Choroid plexus epithelial cell (primary cell): ENCODE measurements at regions not wholly inside any gene's neighbourhood (a gene's known extent, or its start where the extent isn't known, plus 50 kb on each side); places are given as distances from the start of the nearest gene placed in this dataset.

Source experiments
- DNase-seq: peaks from one replicate; pipeline ENCODE4 v3.0.0-alpha.2; 2010; ENCODE audit warnings: low read depth
- H3K4me3 ChIP-seq: 2 replicates; pipeline ENCODE4 v1.5.1; 2011; ENCODE audit warnings: low read depth, mild to moderate bottlenecking, control low read depth, low read length, moderate library complexity
- TF ChIP-seq, protein P1 (sequence below): conservative IDR thresholded peaks from 2 replicates; pipeline ENCODE4 v1.5.1; 2011; ENCODE audit warnings: low read depth, mild to moderate bottlenecking, control low read depth, inconsistent platforms, low read length, moderate library complexity

DNA sequence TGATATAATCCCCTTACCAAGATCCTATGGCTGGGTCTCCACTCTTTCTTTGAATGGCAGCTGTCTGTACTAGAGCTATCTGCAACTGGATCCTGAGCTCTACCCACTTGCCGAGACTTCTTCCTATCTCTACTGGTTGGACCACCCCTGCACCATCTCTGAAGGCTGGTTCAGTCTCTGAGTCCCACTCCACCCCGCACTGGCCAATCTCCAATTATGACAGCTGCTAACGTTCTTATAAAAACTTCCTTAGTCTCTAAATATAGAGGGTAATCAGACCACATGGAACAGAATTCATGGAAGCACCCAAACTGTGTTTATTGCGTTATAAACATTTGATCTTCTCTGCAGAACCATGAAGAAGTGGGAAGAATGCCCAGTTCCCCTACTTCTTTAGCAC lies 186.6 kb upstream of the EEA1 start:
- TF ChIP-seq, protein P1, sequence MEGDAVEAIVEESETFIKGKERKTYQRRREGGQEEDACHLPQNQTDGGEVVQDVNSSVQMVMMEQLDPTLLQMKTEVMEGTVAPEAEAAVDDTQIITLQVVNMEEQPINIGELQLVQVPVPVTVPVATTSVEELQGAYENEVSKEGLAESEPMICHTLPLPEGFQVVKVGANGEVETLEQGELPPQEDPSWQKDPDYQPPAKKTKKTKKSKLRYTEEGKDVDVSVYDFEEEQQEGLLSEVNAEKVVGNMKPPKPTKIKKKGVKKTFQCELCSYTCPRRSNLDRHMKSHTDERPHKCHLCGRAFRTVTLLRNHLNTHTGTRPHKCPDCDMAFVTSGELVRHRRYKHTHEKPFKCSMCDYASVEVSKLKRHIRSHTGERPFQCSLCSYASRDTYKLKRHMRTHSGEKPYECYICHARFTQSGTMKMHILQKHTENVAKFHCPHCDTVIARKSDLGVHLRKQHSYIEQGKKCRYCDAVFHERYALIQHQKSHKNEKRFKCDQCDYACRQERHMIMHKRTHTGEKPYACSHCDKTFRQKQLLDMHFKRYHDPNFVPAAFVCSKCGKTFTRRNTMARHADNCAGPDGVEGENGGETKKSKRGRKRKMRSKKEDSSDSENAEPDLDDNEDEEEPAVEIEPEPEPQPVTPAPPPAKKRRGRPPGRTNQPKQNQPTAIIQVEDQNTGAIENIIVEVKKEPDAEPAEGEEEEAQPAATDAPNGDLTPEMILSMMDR: no peak
- DNase-seq: no peak
- H3K4me3 ChIP-seq: no peak overlapping the region

DNA sequence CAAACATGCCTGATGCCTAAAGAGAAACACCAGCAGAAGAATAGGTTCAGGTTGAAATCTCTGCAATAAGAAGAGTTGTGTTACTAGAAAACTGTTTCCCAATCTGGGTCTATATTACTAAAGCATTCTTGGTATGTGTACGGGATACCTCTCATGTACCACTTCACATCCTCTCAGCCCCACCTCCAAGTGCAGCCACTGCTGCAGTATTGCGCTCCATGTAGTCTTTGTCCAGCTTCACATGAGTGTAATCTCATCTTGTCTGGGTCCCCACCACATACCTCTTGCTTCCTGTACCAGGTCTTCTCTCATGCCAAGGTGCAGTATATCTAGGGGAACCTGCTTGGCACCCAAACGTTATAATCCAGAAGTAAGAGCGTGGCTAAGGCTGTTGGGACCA lies 187.5 kb upstream of the EEA1 start:
- peak; percentile 67 for DNase-seq

DNA sequence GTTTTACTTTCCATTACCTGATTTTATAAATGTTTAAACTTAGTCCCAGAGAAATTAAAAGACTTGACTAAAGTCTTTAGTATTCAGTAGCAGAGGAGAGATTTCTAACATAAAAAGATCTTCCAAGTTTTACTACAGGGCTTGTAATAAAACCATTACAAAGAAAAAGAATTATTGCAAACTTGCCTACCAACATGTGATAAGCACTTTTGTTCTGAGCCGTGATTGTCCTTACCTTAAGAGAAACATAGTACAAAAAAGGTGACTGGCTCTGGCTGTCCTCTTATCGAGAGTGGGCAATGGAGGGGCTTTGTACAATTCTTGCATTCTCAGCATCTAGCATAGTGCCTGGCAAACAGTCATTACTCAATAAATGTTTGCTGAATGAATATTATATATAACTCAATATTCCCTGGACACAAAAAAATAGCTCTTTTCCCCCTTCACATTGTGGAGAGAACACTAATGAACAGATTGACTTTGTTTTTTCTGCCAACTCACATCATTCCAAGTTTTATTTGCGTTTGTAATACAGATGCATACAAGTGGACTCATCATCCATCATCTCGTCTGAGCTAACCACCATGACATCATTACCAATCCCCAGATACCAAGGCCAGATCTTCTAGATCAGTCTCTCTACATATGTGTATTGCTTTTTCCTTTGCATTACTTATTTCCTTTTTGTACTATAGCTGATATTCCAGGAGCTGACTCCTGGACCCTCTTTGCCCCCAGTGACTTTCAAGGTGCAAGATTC lies 192.8 kb upstream of the EEA1 start:
- TF ChIP-seq, protein P1: no peak
- H3K4me3 ChIP-seq: no peak overlapping the region
- peak; percentile 74 for DNase-seq

More for the DNA sequence above, 187.5 kb upstream of the EEA1 start:
- H3K4me3 ChIP-seq: no peak overlapping the region
- TF ChIP-seq, protein P1: no peak

DNA sequence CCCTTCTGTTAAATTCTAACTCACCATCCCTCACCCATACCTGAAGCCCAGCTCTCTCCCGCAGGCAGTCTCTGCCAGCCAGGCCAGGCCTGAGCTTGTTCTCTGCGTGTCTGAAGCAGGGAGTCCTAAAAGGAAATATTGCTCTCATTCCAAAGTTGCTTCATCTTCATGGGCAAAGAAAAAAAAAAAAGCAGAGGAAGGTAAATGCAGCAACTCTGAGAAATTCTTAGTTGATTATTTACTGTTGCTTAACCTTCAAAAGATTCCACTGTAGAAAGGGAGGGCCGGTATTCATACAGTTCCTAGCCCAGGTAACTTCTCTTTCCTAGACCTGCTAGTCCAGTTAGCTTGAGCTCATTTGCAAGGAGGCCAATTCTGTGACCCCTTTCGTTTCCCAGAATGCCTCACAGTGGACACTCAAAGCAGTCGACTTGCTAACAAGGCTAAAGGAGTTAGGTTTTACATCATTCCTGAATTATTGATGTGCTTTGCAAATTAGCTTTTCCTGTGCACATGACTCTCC lies 193.5 kb upstream of the EEA1 start:
- TF ChIP-seq, protein P1: no peak
- DNase-seq: no peak
- H3K4me3 ChIP-seq: no peak overlapping the region

DNA sequence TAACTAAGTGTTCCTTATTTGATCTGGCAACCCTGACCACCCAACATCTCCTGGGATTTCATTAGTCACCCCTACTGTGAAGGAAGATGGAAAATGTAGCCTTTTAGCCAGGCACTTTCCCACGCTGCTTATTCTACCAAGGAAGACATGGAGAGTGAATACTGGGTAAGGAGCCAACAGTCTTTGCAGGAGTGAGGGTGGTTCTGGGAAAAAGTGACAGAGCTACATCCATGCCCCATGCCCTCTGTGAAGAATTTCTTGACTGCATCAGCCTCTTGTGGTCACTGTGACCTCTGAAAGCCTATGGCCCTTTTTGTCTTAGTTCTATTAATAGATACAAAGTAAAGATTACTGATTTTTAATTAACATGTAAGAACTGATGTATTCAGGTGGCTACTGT lies 196.0 kb upstream of the EEA1 start:
- H3K4me3 ChIP-seq: no peak overlapping the region
- no peak for DNase-seq
- TF ChIP-seq, protein P1: no peak

GRCh38 chr12:93126069-93126474 lies 197.0 kb upstream of the EEA1 start:
- H3K4me3 ChIP-seq: no peak overlapping the region
- no peak for DNase-seq
- TF ChIP-seq, protein P1: no peak

DNA sequence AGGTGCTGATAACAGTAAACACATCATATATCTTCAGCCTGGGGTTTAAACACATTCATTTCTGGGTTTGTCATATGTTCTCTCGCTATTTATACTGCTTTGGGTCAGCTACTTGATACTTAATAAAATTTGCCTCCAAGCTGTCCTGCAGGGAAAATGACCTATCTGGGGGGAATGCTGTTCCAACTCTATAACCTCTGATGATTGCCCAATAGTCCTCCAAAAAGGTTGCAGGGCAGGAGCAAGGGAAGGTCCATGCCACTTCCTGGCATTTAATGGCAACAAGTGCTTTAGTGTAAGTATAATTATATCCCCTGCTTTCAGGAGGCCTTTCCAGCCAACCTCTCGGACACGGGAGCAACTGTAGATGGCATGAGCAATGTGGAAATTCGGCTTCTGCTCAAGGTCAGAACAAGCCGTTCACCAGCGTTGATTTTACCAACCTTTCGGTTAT lies 198.0 kb upstream of the EEA1 start:
- TF ChIP-seq, protein P1: no peak
- H3K4me3 ChIP-seq: no peak overlapping the region

More for the DNA sequence above, 198.0 kb upstream of the EEA1 start:
- DNase-seq: peak; percentile 45
